UCSD-AML1 (cell line): ENCODE measurements at regions not wholly inside any gene's neighbourhood (a gene's known extent, or its start where the extent isn't known, plus 50 kb on each side); places are given as distances from the start of the nearest gene placed in this dataset.
"Not testable (repeated sequence)": the region's sequence is repeated elsewhere in the genome, so short reads cannot be mapped to it uniquely, and the experiment has no call there.

Source experiments
- DNase-seq: peaks from one replicate; lab custom pipeline; 2025; ENCODE audit not compliant: unreplicated experiment; lab: John Stamatoyannopoulos, UW

- DNase-seq: no peak
Measured at GRCh38 chr9:740221-740620, 101.3 kb upstream of the DMRT1 start.

GRCh38 chr9:742104-742503, 99.4 kb upstream of the DMRT1 start:
- no peak for DNase-seq

GRCh38 chr9:742914-743589, 98.4 kb upstream of the DMRT1 start:
- DNase-seq: no peak

- no peak for DNase-seq
Measured at GRCh38 chr9:744046-744712, 97.3 kb upstream of the DMRT1 start.

- no peak for DNase-seq
Measured at GRCh38 chr9:744790-745484, 96.6 kb upstream of the DMRT1 start.

GRCh38 chr9:745761-746380, 95.6 kb upstream of the DMRT1 start:
- DNase-seq: no peak

- DNase-seq: no peak
Measured at GRCh38 chr9:746661-747434, 94.6 kb upstream of the DMRT1 start.

- no peak for DNase-seq
Measured at GRCh38 chr9:747567-747966, 93.9 kb upstream of the DMRT1 start.

- no peak for DNase-seq
Measured at GRCh38 chr9:748861-749497, 92.5 kb upstream of the DMRT1 start.

GRCh38 chr9:749716-750115, 91.8 kb upstream of the DMRT1 start:
- DNase-seq: peak; percentile 26

GRCh38 chr9:750249-750967, 91.1 kb upstream of the DMRT1 start:
- DNase-seq: no peak

GRCh38 chr9:751137-752051, 90.1 kb upstream of the DMRT1 start:
- no peak for DNase-seq

- DNase-seq: no peak
Measured at GRCh38 chr9:752201-752600, 89.3 kb upstream of the DMRT1 start.

- DNase-seq: no peak
Measured at GRCh38 chr9:752681-753200, 88.8 kb upstream of the DMRT1 start.

GRCh38 chr9:753734-754133, 87.8 kb upstream of the DMRT1 start:
- DNase-seq: not testable (repeated sequence)

GRCh38 chr9:754150-754931, 87.2 kb upstream of the DMRT1 start:
- no peak for DNase-seq

GRCh38 chr9:755454-756381, 85.8 kb upstream of the DMRT1 start:
- peak; percentile 37 for DNase-seq
